RWPE2 (cell line): ENCODE measurements at regions not wholly inside any gene's neighbourhood (a gene's known extent, or its start where the extent isn't known, plus 50 kb on each side); places are given as distances from the start of the nearest gene placed in this dataset.

ENCODE experiments used
- ATAC-seq: fragments of 200-7000 bp; cut with Tn5 transposase; 3 replicates; pipeline ENCODE4 v1.9.1; 2021; ENCODE audit warnings: low read depth
- DNase-seq: peaks from one replicate; pipeline ENCODE4 v3.0.0-alpha.2; 2020; ENCODE audit warnings: low spot score
- H3K27ac ChIP-seq: fragments of 450-650 bp; 2 replicates; pipeline ENCODE4 v1.5.1; 2017; ENCODE audit warnings: mild to moderate bottlenecking; ENCODE audit not compliant: poor library complexity, severe bottlenecking
- H3K27me3 ChIP-seq: fragments of 250-450 bp; sonication (Bioruptor Pico); 2 replicates; pipeline ENCODE4 v1.5.1; 2021; ENCODE audit warnings: mild to moderate bottlenecking, moderate library complexity; ENCODE audit not compliant: insufficient read depth, poor library complexity, severe bottlenecking
- H3K36me3 ChIP-seq: fragments of 250-450 bp; sonication (Bioruptor Pico); 2 replicates; pipeline ENCODE4 v1.5.1; 2020; ENCODE audit warnings: low read depth, mild to moderate bottlenecking, moderate library complexity
- H3K4me1 ChIP-seq: fragments of 250-450 bp; sonication (Bioruptor Pico); 2 replicates; pipeline ENCODE4 v1.5.1; 2021; ENCODE audit warnings: mild to moderate bottlenecking, moderate library complexity; ENCODE audit not compliant: insufficient read depth, poor library complexity, severe bottlenecking
- H3K4me3 ChIP-seq: fragments of 250-450 bp; sonication (Bioruptor Pico); 2 replicates; pipeline ENCODE4 v1.5.1; 2021; ENCODE audit warnings: mild to moderate bottlenecking, moderate library complexity; ENCODE audit not compliant: severe bottlenecking
- H3K9me3 ChIP-seq: fragments of 250-450 bp; sonication (Bioruptor Pico); 2 replicates; pipeline ENCODE4 v1.5.1; 2021; ENCODE audit warnings: mild to moderate bottlenecking, moderate library complexity; ENCODE audit not compliant: severe bottlenecking
- TF ChIP-seq, protein P1 (sequence below): fragments of 450-650 bp; IDR thresholded peaks from one replicate; pipeline ENCODE4 v1.5.1; 2017; ENCODE audit warnings: mild to moderate bottlenecking, moderate library complexity; ENCODE audit not compliant: poor library complexity, severe bottlenecking

DNA sequence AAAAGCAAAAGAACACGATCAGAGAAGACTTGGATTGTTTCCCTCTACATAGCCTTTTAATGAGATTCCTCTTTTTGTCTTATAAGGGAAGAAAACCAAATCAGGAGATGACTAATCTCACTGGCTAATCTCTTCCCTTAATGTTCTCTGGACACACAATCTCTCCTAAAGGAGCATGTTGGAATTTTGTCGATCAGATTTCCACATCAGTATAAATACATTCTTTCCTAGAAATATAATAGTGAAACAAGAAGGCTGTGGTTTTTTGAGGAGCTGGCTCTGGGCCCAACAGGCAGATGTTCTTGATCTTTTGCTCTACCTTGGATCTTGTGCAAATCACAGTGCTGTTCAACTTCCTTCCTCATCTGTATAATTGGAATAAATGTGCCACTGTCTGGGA, 94.0 kb downstream of the GTPBP8 start:
- peak; percentile 84 for ATAC-seq
- no peaks in the 10 kb centered on the region for H3K36me3 ChIP-seq
- no peak for DNase-seq
- H3K27ac ChIP-seq: peak overlapping the region; percentile 60
- TF ChIP-seq, protein P1, sequence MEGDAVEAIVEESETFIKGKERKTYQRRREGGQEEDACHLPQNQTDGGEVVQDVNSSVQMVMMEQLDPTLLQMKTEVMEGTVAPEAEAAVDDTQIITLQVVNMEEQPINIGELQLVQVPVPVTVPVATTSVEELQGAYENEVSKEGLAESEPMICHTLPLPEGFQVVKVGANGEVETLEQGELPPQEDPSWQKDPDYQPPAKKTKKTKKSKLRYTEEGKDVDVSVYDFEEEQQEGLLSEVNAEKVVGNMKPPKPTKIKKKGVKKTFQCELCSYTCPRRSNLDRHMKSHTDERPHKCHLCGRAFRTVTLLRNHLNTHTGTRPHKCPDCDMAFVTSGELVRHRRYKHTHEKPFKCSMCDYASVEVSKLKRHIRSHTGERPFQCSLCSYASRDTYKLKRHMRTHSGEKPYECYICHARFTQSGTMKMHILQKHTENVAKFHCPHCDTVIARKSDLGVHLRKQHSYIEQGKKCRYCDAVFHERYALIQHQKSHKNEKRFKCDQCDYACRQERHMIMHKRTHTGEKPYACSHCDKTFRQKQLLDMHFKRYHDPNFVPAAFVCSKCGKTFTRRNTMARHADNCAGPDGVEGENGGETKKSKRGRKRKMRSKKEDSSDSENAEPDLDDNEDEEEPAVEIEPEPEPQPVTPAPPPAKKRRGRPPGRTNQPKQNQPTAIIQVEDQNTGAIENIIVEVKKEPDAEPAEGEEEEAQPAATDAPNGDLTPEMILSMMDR: no peak
- peaks cover 11% of the 10 kb centered on the region for H3K4me1 ChIP-seq
- no peaks in the 10 kb centered on the region for H3K27me3 ChIP-seq
- no peaks in the 10 kb centered on the region for H3K9me3 ChIP-seq
- H3K4me3 ChIP-seq: no peak overlapping the region

DNA sequence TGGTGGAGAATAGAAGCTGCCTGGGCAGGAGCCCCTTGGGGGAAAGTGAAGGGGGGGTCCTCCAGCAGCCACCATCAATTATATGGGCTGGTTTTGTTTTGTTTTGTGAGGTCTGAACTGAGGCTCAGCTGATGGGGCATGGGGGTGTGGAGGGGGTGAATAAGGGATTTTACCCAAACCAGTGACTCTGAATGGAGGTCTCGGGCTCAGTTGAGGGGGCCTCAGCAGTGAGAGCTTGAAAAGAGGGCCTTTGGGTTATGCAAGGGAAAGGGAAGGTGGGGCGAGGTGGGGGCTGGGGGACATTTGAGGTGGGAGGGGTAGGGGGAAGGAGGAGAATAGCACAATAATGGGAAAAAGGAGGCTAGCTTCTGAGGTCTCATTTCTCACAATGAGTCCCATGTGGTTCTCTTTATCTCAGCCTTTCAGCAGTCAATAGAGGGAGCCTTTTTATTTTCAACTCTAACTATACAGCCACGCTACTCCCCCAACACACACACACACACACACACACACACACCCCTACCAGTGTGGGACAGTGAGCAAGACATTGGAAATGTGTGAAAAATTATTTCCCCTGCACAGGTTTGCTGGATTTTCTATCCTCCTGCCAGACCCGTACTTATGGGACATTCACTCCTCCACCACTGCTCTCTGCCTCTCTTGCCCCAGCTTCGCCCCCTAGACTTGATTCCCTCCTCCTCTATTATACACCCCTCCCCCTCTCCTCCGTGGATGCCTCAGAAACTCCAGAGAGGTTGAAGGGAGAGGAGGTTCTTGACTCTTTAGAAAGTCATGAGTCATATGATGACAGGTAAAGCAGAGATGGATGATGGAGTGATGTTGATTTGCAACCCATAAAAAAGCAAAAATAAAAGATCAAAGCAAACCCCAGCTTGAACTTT, 96.0 kb downstream of the GTPBP8 start:
- TF ChIP-seq, protein P1: no peak
- Histone ChIP-seq H3K9me3 (no peaks in the 10 kb centered on the region), H3K4me1 (peaks cover 11% of the 10 kb centered on the region), H3K36me3 (no peaks in the 10 kb centered on the region), H3K27me3 (no peaks in the 10 kb centered on the region), H3K4me3 (no peak overlapping the region), H3K27ac (no peak overlapping the region)
- DNase-seq (no peak), ATAC-seq (peak; percentile 59; the same call in 2 of the 3 replicates)

DNA sequence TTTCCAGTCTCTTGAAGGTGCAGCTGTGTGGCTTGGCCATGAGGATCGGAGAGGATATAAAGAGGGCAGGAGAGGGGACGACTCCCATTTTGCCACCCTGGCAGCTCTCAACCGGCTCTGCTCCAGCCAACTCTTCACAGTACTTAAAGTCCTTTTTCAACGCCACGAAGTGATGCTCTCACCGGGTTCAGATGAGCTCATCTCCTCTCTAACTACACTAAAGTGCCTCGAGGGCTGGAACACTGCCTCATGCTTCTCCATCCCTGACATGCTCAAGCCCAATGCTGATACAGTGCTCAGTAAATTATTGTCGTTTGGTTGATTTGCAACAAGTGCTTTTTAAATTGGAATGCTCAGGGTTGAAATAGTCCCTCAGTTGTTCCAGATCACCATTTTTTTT, 97.8 kb downstream of the GTPBP8 start:
- Histone ChIP-seq H3K27ac (no peak overlapping the region), H3K36me3 (no peaks in the 10 kb centered on the region), H3K9me3 (no peaks in the 10 kb centered on the region), H3K4me1 (peaks cover 11% of the 10 kb centered on the region), H3K27me3 (no peaks in the 10 kb centered on the region), H3K4me3 (no peak overlapping the region)
- TF ChIP-seq, protein P1: no peak
- no peak for DNase-seq
- no peak for ATAC-seq

DNA sequence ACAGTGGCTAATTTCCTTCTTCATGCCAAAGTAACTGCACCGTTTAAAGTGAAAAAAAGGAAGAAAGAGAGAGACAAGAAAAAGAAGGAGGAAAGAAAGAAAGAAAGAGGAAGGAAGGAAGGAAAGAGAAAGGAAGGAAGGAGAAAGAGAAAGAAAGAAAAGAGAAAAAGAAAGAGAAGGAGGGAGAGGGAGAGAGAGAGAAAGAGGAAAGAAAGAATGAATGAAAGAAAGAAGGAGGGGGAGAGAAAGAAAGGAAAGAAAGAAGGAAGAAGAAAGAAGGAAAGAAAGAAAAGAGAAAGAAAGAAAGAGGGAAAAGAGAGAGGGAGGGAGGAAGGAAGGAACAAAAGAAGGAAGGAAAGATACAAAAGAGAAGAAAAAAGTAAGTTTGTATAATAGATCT, 100.6 kb downstream of the GTPBP8 start:
- Histone ChIP-seq H3K4me3 (no peak overlapping the region), H3K27ac (no peak overlapping the region), H3K27me3 (no peaks in the 10 kb centered on the region), H3K9me3 (no peaks in the 10 kb centered on the region), H3K4me1 (peaks cover 3% of the 10 kb centered on the region), H3K36me3 (no peaks in the 10 kb centered on the region)
- TF ChIP-seq, protein P1: no peak
- ATAC-seq (no peak), DNase-seq (no peak)

DNA sequence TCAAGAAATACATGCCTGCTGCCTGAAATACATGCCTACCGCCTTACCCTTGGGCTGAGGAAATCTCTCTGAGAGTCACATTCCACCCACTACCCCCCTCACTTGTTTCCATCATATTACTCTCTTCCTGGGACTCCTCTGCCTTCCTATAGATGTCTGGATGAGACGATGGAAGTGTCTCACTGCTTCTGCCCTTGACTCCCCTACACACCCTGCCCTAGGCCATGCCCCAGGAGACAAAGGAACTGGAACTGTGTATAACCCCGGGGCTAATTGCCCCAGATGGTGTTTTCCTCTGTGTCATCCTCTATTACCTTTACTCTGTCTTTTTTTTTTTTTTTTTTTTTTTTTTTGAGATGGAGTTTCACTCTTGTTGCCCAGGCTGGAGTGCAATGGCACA, 102.0 kb downstream of the GTPBP8 start:
- Histone ChIP-seq H3K27me3 (no peaks in the 10 kb centered on the region), H3K36me3 (no peaks in the 10 kb centered on the region), H3K27ac (no peak overlapping the region), H3K4me3 (no peak overlapping the region), H3K4me1 (peaks cover 11% of the 10 kb centered on the region), H3K9me3 (no peaks in the 10 kb centered on the region)
- ATAC-seq: no peak
- TF ChIP-seq, protein P1: no peak
- no peak for DNase-seq
